ENCODE measurements at regions not wholly inside any gene's neighbourhood (a gene's known extent, or its start where the extent isn't known, plus 50 kb on each side); places are given as distances from the start of the nearest gene placed in this dataset.
A peak's percentile ranks its signal among the peaks of the same experiment; 100 is the strongest.

DNA sequence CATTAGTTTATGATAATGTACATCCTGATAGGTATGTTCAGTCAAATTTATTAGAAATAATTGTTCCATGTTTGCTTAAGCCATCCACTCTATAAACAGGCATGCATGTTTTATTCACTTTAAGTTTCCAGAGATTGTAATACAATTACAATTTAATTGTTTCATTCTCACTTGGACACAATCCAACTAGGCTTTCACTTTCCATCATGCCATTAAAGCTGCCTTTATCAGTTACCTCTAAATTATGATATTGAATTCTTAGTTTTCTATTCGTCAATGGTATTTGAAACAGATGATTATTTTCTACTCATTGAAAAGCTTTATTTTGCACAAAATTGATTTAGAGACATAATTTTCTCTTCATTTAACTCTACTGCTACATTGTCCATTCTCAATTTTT is 1196.3 kb downstream of the RAPGEF2 start:
- no peaks in the 10 kb centered on the region for H3K27me3 ChIP-seq (ENCODE audit: control insufficient read depth in 3 of 3, insufficient read depth in 3 of 3, low read length in 2 of 3)
- no peak for DNase-seq
- no peak for ATAC-seq (ENCODE audit: insufficient read depth, low FRiP score)
- no peaks in the 10 kb centered on the region for H3K36me3 ChIP-seq (ENCODE audit: control insufficient read depth in 4 of 4, insufficient read depth in 4 of 4, low read length in 4 of 4)
- H3K9me3 ChIP-seq (ENCODE audit: control insufficient read depth in 4 of 4, insufficient read depth in 3 of 4, low read length in 3 of 4) = no peaks in the 10 kb centered on the region
- no peaks in the 10 kb centered on the region for H3K4me1 ChIP-seq (ENCODE audit: control insufficient read depth in 5 of 5, insufficient read depth in 5 of 5, low read length in 5 of 5)
- 78 to 88% methylated on average over 1 of the region's 1 CpG for WGBS, 2 donors
- no peak overlapping the region for H3K27ac ChIP-seq (ENCODE audit: low read depth in 1 of 2, low read length in 1 of 2)
- H3K9ac ChIP-seq (ENCODE audit: insufficient read depth in 1 of 2, low read length in 2 of 2) = no peak overlapping the region
- TF ChIP-seq, protein P1, sequence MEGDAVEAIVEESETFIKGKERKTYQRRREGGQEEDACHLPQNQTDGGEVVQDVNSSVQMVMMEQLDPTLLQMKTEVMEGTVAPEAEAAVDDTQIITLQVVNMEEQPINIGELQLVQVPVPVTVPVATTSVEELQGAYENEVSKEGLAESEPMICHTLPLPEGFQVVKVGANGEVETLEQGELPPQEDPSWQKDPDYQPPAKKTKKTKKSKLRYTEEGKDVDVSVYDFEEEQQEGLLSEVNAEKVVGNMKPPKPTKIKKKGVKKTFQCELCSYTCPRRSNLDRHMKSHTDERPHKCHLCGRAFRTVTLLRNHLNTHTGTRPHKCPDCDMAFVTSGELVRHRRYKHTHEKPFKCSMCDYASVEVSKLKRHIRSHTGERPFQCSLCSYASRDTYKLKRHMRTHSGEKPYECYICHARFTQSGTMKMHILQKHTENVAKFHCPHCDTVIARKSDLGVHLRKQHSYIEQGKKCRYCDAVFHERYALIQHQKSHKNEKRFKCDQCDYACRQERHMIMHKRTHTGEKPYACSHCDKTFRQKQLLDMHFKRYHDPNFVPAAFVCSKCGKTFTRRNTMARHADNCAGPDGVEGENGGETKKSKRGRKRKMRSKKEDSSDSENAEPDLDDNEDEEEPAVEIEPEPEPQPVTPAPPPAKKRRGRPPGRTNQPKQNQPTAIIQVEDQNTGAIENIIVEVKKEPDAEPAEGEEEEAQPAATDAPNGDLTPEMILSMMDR (IDR thresholded peaks at IDR 0.05; ENCODE audit: control extremely low read depth, extremely low read depth) = no peak
- H3K4me3 ChIP-seq = no peak overlapping the region

DNA sequence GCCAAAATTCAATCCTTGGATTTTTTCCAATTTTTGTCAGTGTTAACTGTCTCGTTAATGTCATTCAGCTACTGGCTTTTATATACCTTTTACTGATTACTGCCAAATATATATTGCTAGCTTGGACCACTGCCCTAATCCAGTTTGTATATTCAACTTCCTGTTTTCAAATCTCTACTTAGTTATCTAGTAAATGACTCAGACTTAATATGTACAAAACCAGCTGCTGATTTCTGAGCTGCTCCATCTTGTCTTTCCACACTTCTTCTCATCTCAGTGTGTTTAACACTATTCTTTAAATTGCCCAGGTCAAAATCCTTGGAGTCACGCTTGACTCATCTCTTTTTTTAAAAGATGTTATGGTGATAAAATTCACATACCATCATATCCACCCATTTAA is 1196.7 kb downstream of the RAPGEF2 start:
- Histone ChIP-seq H3K27me3 (ENCODE audit: control insufficient read depth in 3 of 3, insufficient read depth in 3 of 3, low read length in 2 of 3) (no peaks in the 10 kb centered on the region), H3K9me3 (ENCODE audit: control insufficient read depth in 4 of 4, insufficient read depth in 3 of 4, low read length in 3 of 4) (no peaks in the 10 kb centered on the region), H3K4me3 (no peak overlapping the region), H3K9ac (ENCODE audit: insufficient read depth in 1 of 2, low read length in 2 of 2) (no peak overlapping the region), H3K36me3 (ENCODE audit: control insufficient read depth in 4 of 4, insufficient read depth in 4 of 4, low read length in 4 of 4) (no peaks in the 10 kb centered on the region), H3K27ac (ENCODE audit: low read depth in 1 of 2, low read length in 1 of 2) (no peak overlapping the region), H3K4me1 (ENCODE audit: control insufficient read depth in 5 of 5, insufficient read depth in 5 of 5, low read length in 5 of 5) (no peaks in the 10 kb centered on the region)
- ATAC-seq (ENCODE audit: insufficient read depth, low FRiP score) (no peak), DNase-seq (peak in 2 of 3 donors; percentile 25 to 41)
- 57 to 72% methylated on average over 2 of the region's 2 CpGs for WGBS, 2 donors
- TF ChIP-seq, protein P1 (IDR thresholded peaks at IDR 0.05; ENCODE audit: control extremely low read depth, extremely low read depth) = no peak

DNA sequence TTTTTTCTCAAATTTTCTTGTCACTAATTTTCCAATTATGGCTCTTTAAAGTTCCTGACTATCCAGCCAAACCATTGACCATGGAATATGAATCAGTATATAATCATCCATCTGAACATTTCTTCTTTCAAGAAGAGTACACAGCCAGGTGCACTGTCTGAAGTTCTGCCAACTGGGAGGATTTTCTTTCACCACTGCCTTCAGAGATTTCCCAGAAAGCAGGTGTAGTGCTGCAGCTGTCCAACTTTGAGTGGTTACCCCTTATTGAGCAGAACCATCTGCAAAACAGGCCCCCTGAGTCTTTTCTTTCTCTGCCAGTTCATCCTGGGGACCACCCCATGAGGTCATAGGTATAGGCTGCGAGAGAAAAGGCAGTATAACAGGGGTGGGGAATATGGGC is 1213.2 kb downstream of the RAPGEF2 start:
- Histone ChIP-seq H3K36me3 (ENCODE audit: control insufficient read depth in 4 of 4, insufficient read depth in 4 of 4, low read length in 4 of 4) (no peaks in the 10 kb centered on the region), H3K27ac (ENCODE audit: low read depth in 1 of 2, low read length in 1 of 2) (no peak overlapping the region), H3K4me1 (ENCODE audit: control insufficient read depth in 5 of 5, insufficient read depth in 5 of 5, low read length in 5 of 5) (no peaks in the 10 kb centered on the region), H3K9me3 (ENCODE audit: control insufficient read depth in 4 of 4, insufficient read depth in 3 of 4, low read length in 3 of 4) (no peaks in the 10 kb centered on the region), H3K27me3 (ENCODE audit: control insufficient read depth in 3 of 3, insufficient read depth in 3 of 3, low read length in 2 of 3) (no peaks in the 10 kb centered on the region), H3K9ac (ENCODE audit: insufficient read depth in 1 of 2, low read length in 2 of 2) (no peak overlapping the region), H3K4me3 (no peak overlapping the region)
- WGBS, 2 donors = 70 to 83% methylated on average over 1 of the region's 1 CpG
- no peak for ATAC-seq (ENCODE audit: insufficient read depth, low FRiP score)
- TF ChIP-seq, protein P1 (IDR thresholded peaks at IDR 0.05; ENCODE audit: control extremely low read depth, extremely low read depth) = no peak
- DNase-seq = no peak

DNA sequence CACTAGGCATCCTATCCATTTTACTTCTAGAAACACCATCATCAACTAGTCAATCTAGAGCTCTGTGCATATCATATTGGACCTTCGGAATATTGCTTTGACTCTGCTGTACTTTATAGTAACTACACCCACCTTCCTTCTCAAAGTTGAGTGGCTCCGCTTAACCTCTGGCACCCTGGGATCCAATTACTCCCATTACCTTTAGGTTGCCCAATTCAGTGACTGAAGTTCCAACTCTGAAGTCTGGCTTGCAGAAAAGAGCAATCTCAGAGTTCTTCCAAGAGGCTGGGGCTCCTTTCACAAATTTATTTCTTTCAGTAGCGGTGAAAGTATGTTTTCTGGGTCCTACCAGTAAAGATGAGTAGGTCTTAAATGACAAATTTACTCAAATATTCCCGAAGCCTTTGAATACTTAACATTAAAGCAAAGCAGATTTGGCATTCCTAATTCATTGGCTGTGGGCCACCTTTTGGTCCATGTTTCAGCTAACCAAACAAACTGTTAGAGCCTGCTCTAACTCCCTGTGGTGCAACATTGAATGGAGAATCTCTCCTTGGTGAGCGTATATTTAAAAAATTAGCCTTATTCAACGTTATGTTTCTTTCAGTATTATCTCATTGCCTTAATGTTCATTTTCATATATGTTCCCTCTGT is 1215.8 kb downstream of the RAPGEF2 start:
- DNase-seq (peak in 1 of 3 donors; percentile 5), ATAC-seq (ENCODE audit: insufficient read depth, low FRiP score) (no peak)
- Histone ChIP-seq H3K27ac (ENCODE audit: low read depth in 1 of 2, low read length in 1 of 2) (no peak overlapping the region), H3K9me3 (ENCODE audit: control insufficient read depth in 4 of 4, insufficient read depth in 3 of 4, low read length in 3 of 4) (no peaks in the 10 kb centered on the region), H3K4me1 (ENCODE audit: control insufficient read depth in 5 of 5, insufficient read depth in 5 of 5, low read length in 5 of 5) (no peaks in the 10 kb centered on the region), H3K4me3 (no peak overlapping the region), H3K27me3 (ENCODE audit: control insufficient read depth in 3 of 3, insufficient read depth in 3 of 3, low read length in 2 of 3) (no peaks in the 10 kb centered on the region), H3K9ac (ENCODE audit: insufficient read depth in 1 of 2, low read length in 2 of 2) (no peak overlapping the region), H3K36me3 (ENCODE audit: control insufficient read depth in 4 of 4, insufficient read depth in 4 of 4, low read length in 4 of 4) (no peaks in the 10 kb centered on the region)
- TF ChIP-seq, protein P1 (IDR thresholded peaks at IDR 0.05; ENCODE audit: control extremely low read depth, extremely low read depth) = no peak
- 81 to 85% methylated on average over 6 of the region's 6 CpGs for WGBS, 2 donors

Data from lung (tissue), 11 donors.